ENCODE measurements at regions not wholly inside any gene's neighbourhood (a gene's known extent, or its start where the extent isn't known, plus 50 kb on each side); places are given as distances from the start of the nearest gene placed in this dataset.

GRCh38 chr17:54280741-54281140 is 458.0 kb downstream of the KIF2B start:
- H3K23ac ChIP-seq (ENCODE audit: insufficient read length): no peak overlapping the region
- H2BK12ac ChIP-seq (ENCODE audit: low read depth, low read length): no peak overlapping the region
- no peak overlapping the region for H3K14ac ChIP-seq (ENCODE audit: insufficient read length)
- ChIA-PET POLR2A (ENCODE audit: partially characterized antibody) (no interaction called here), CTCF (ENCODE audit: partially characterized antibody) (no interaction called here)
- no peak overlapping the region for H3K4me2 ChIP-seq (ENCODE audit: insufficient read depth in 1 of 2, low read depth in 2 of 2, low read length in 2 of 2)
- FAIRE-seq: no peak
- H4K8ac ChIP-seq (ENCODE audit: extremely low read depth, insufficient read depth, low read length): no peak overlapping the region
- H3K4me1 ChIP-seq (replicated peaks in 1 of 4; ENCODE audit: control insufficient read depth in 3 of 4, insufficient read depth in 4 of 4, low read length in 3 of 4): no peaks in the 10 kb centered on the region; a peak in 1 of 7 replicates
- H3K4ac ChIP-seq (replicated peaks; ENCODE audit: insufficient read length, low read depth, low read length): no peak overlapping the region
- H3K79me1 ChIP-seq (ENCODE audit: low read depth, low read length): no peaks in the 10 kb centered on the region
- no peaks in the 10 kb centered on the region for H3K79me2 ChIP-seq (ENCODE audit: control insufficient read depth in 1 of 2, insufficient read depth in 2 of 2, low read length in 2 of 2)
- H2BK20ac ChIP-seq (ENCODE audit: low read length): no peak overlapping the region
- no peaks in the 10 kb centered on the region for H3K9me3 ChIP-seq (ENCODE audit: insufficient read depth in 2 of 2, low read depth in 1 of 2, low read length in 1 of 2)
- H2BK120ac ChIP-seq (replicated peaks; ENCODE audit: low read depth, low read length): no peak overlapping the region
- H3K56ac ChIP-seq (replicated peaks; ENCODE audit: insufficient read length, low read depth, low read length): no peak overlapping the region
- no peak overlapping the region for H3K9ac ChIP-seq (replicated peaks in 1 of 4; ENCODE audit: extremely low read depth in 1 of 4, low read depth in 3 of 4, low read length in 3 of 4)
- no peaks in the 10 kb centered on the region for H4K20me1 ChIP-seq (replicated peaks in 1 of 2; ENCODE audit: control insufficient read depth in 1 of 2, insufficient read depth in 2 of 2, low read length in 2 of 2)
- no peaks in the 10 kb centered on the region for H3K36me3 ChIP-seq (ENCODE audit: control insufficient read depth in 2 of 4, insufficient read depth in 4 of 4, low read length in 3 of 4)
- H2AK5ac ChIP-seq (ENCODE audit: low read depth, low read length): no peak overlapping the region
- TF ChIP-seq SRF (IDR thresholded peaks at IDR 0.05; ENCODE audit: low read depth, low read length) (no peak), NRF1 (IDR thresholded peaks at IDR 0.05; ENCODE audit: low read depth, low read length) (no peak), PHF8 (conservative IDR thresholded peaks at IDR 0.05; ENCODE audit: low read depth, low read length) (no peak)
- H4K91ac ChIP-seq (replicated peaks; ENCODE audit: insufficient read length, low read length): no peak overlapping the region
- H2BK5ac ChIP-seq (ENCODE audit: low read depth, low read length): no peak overlapping the region
- no peaks in the 10 kb centered on the region for H3K27me3 ChIP-seq (replicated peaks in 1 of 4; ENCODE audit: control insufficient read depth in 3 of 4, extremely low read depth in 1 of 4, insufficient read depth in 3 of 4, low read length in 3 of 4)
- H3K4me3 ChIP-seq (ENCODE audit: extremely low read depth in 1 of 4, insufficient read depth in 2 of 4, low read depth in 3 of 4, low read length in 4 of 4): no peak overlapping the region
- no peak overlapping the region for H2AFZ ChIP-seq (ENCODE audit: low read length)
- H2BK15ac ChIP-seq (ENCODE audit: low read length): no peak overlapping the region
- no peak overlapping the region for H4K5ac ChIP-seq (ENCODE audit: insufficient read length, low read depth, low read length)
- H3K23me2 ChIP-seq (ENCODE audit: low read depth, low read length): no peaks in the 10 kb centered on the region
- DNase-seq (ENCODE audit: low read depth in 1 of 2, low spot score in 2 of 2): no peak
- WGBS, 2 experiments (ENCODE audit: extremely low coverage in 1 of 2, insufficient coverage in 1 of 2, insufficient read length in 1 of 2, insufficient replicate concordance in 2 of 2, low coverage in 1 of 2, low lambda C conversion rate in 2 of 2, missing lambda C conversion rate in 1 of 2): 89% methylated on average over 3 of the region's 3 CpGs; no CpG with 5 or more reads in 1 of the 2 experiments
- H3K18ac ChIP-seq (ENCODE audit: extremely low read depth, low read length): no peak overlapping the region
- H3K27ac ChIP-seq (ENCODE audit: low read depth, low read length): no peak overlapping the region
